ENCODE measurements at regions not wholly inside any gene's neighbourhood (a gene's known extent, or its start where the extent isn't known, plus 50 kb on each side); places are given as distances from the start of the nearest gene placed in this dataset.

GRCh38 chr2:101624706-101625332 lies 72.7 kb upstream of the MAP4K4 start:
- no peaks in the 10 kb centered on the region for H3K36me3 ChIP-seq
- DNase-seq (no peak), ATAC-seq (ENCODE audit: low FRiP score in 2 of 2) (no peak)
- H3K27ac ChIP-seq, result no peak overlapping the region
- TF ChIP-seq, protein P1, sequence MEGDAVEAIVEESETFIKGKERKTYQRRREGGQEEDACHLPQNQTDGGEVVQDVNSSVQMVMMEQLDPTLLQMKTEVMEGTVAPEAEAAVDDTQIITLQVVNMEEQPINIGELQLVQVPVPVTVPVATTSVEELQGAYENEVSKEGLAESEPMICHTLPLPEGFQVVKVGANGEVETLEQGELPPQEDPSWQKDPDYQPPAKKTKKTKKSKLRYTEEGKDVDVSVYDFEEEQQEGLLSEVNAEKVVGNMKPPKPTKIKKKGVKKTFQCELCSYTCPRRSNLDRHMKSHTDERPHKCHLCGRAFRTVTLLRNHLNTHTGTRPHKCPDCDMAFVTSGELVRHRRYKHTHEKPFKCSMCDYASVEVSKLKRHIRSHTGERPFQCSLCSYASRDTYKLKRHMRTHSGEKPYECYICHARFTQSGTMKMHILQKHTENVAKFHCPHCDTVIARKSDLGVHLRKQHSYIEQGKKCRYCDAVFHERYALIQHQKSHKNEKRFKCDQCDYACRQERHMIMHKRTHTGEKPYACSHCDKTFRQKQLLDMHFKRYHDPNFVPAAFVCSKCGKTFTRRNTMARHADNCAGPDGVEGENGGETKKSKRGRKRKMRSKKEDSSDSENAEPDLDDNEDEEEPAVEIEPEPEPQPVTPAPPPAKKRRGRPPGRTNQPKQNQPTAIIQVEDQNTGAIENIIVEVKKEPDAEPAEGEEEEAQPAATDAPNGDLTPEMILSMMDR (IDR thresholded peaks at IDR 0.05), result no peak
- TF ChIP-seq POLR2AphosphoS5 (IDR thresholded peaks at IDR 0.05) (no peak), EP300 (IDR thresholded peaks at IDR 0.05) (no peak), POLR2A (IDR thresholded peaks at IDR 0.05) (no peak)
- H3K9me3 ChIP-seq, result no peaks in the 10 kb centered on the region
- H3K27me3 ChIP-seq, result no peaks in the 10 kb centered on the region
- 88 to 90% methylated on average over 14 of the region's 14 CpGs for WGBS, 2 donors
- no peak overlapping the region for H3K4me3 ChIP-seq
- peaks cover 0 to 3% (median under 1%) of the 10 kb centered on the region in 4 donors for H3K4me1 ChIP-seq

- TF ChIP-seq, protein P1 (IDR thresholded peaks at IDR 0.05), result no peak
- no peak for TF ChIP-seq EP300 (IDR thresholded peaks at IDR 0.05)
- DNase-seq, result no peak
- Histone ChIP-seq H3K36me3 (no peaks in the 10 kb centered on the region), H3K27me3 (no peaks in the 10 kb centered on the region), H3K27ac (no peak overlapping the region), H3K4me1 (peaks cover 9 to 17% (median 12%) of the 10 kb centered on the region in 4 donors), H3K4me3 (no peak overlapping the region), H3K9me3 (no peaks in the 10 kb centered on the region)
- peak; percentile 66 to 76 for ATAC-seq (ENCODE audit: low FRiP score in 2 of 2)
- 58 to 69% methylated on average over 5 of the region's 5 CpGs for WGBS, 2 donors
Measured at GRCh38 chr2:101623031-101623521, 74.4 kb upstream of the MAP4K4 start.

GRCh38 chr2:101622210-101623030 lies 75.1 kb upstream of the MAP4K4 start:
- no peak overlapping the region for H3K27ac ChIP-seq
- H3K36me3 ChIP-seq, result no peaks in the 10 kb centered on the region
- no peak overlapping the region for H3K4me3 ChIP-seq
- TF ChIP-seq POLR2AphosphoS5 (IDR thresholded peaks at IDR 0.05), result no peak
- TF ChIP-seq EP300 (IDR thresholded peaks at IDR 0.05), result no peak
- no peak for TF ChIP-seq POLR2A (IDR thresholded peaks at IDR 0.05)
- TF ChIP-seq, protein P1 (IDR thresholded peaks at IDR 0.05), result no peak
- ATAC-seq (ENCODE audit: low FRiP score in 2 of 2), result no peak
- no peaks in the 10 kb centered on the region for H3K9me3 ChIP-seq
- no peak for DNase-seq
- 80 to 81% methylated on average over 13 to 16 of the region's 16 CpGs for WGBS, 2 donors
- no peaks in the 10 kb centered on the region for H3K27me3 ChIP-seq
- peaks cover 9 to 17% (median 12%) of the 10 kb centered on the region in 4 donors for H3K4me1 ChIP-seq

DNA sequence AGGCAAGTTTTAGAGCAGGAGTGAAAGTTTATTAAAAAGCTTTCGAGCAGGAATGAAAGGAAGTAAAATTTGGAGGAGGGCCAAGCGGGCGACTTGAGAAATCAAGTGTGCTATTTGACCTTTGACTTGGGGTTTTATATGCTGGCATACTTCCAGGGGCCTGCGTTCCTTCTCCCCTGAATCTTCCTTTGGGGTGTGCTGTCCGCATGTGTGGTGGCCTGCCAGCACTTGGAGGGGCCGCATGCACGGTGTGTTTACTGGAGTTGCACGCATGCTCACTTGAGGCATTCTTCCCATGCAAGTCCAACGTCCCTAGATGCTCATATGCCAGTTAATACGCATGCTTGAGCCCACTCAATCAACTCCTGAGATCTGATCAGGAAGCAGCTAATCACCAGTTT lies 78.3 kb upstream of the MAP4K4 start:
- DNase-seq (peak; percentile 55 to 62), ATAC-seq (ENCODE audit: low FRiP score in 2 of 2) (no peak)
- Histone ChIP-seq H3K9me3 (no peaks in the 10 kb centered on the region), H3K36me3 (no peaks in the 10 kb centered on the region), H3K4me1 (peaks cover 9 to 17% (median 12%) of the 10 kb centered on the region in 4 donors), H3K4me3 (peak overlapping the region in 1 of 4 donors; percentile 17), H3K27me3 (no peaks in the 10 kb centered on the region), H3K27ac (no peak overlapping the region)
- TF ChIP-seq EP300 (IDR thresholded peaks at IDR 0.05), result no peak
- TF ChIP-seq POLR2A (IDR thresholded peaks at IDR 0.05), result no peak
- TF ChIP-seq POLR2AphosphoS5 (IDR thresholded peaks at IDR 0.05), result no peak
- TF ChIP-seq, protein P1 (IDR thresholded peaks at IDR 0.05), result peak in 1 of 6 experiments; percentile 8
- 12 to 16% methylated on average over 8 to 10 of the region's 10 CpGs for WGBS, 2 donors
